Kasumi-1 (cell line): ENCODE measurements at regions not wholly inside any gene's neighbourhood (a gene's known extent, or its start where the extent isn't known, plus 50 kb on each side); places are given as distances from the start of the nearest gene placed in this dataset.

ENCODE experiments used
- DNase-seq, 2 experiments: peaks; one replicate each; lab custom pipeline; 2025; lab: John Stamatoyannopoulos, UW

DNA sequence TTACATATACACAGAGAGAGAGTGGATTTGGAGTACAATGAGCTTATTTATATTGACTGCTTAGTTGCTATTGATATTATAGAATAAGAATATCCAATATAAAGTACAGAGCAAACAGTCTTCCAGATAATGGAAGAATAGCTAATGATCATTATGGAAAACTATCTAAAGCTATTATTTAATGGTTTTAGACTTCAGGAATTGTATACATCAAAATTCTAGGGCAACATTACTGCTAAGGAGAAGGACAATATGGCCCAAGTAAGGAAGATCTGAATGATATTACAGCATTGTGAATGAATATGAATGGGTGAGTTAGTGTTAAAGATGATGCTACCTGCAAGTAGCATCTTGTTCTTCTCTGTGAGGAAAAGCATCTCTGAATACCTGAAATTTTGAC lies 604.2 kb upstream of the PCDH20 start:
- DNase-seq: no peak

DNA sequence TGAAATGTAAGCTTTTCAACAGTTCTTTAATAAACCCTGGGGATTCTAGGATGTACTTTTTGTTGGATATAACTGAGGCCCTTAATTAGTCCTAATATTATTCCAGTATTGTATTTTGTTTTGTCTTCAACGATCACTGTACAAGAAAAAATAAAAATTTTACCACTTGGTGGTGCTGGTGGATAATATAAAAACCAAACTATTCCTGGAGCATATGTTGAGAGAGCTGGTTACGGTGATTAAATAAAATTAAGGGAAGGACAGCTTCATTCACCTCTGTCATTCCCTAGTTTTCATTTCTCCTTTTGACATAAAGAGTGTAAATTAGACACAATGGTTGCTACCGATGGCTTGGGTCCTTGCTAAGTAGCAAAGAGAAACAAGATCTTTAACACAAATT lies 598.6 kb upstream of the PCDH20 start:
- DNase-seq: peak; percentile 63 to 79

DNA sequence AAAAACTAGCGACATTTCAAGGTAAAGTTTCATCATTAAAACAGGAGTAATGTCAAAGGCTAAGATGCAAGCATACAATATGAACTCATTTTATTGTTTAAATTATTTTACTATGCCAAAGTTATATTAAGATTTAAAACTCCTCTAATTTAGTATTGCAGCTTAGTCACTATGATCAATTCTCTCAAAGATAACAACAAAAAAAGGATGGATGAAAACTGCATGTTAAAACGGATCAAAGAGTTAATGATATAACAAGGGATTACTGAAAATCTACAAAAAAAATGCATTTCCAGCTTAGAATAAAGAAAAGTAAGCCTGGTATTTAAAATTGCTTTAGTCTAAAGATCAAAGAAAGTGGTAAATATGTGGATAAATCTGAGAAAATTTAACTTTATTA lies 587.8 kb upstream of the PCDH20 start:
- no peak for DNase-seq

DNA sequence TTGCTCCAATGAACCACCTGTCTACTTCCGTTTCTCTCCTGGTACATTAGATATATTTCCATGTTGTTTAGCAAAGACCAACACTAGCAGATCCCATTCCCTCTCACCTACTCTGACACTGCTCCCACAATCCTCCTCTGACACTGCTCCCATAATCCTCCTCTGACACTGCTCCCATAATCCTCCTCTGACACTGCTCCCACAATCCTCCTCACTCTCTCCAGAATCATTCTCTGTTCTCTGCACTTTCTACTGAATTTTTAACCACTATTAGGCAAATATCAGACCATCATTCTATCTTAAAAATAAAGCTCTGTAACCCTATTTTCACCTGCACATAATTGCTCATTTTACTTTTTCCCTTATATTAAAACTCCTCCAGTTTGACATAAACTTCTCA lies 578.5 kb upstream of the PCDH20 start:
- no peak for DNase-seq

DNA sequence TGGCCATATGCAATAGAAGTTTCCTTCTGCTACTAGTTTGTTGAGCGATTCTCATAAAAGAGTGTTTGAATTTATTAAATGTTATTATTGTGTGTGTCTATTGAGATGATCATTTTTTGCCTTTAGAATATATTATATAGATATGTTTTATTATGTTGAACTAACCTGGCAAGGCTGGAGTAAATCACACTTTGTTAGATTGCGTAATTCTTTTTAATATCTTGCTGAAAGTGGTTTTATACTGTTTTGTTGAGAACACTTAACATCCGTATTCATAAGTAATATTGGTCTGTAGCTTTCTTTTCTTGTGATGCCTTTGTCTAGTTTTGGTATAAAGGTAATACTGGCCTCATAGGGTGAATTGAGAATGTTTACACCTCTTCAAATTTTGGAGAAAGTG lies 574.3 kb upstream of the PCDH20 start:
- no peak for DNase-seq

DNA sequence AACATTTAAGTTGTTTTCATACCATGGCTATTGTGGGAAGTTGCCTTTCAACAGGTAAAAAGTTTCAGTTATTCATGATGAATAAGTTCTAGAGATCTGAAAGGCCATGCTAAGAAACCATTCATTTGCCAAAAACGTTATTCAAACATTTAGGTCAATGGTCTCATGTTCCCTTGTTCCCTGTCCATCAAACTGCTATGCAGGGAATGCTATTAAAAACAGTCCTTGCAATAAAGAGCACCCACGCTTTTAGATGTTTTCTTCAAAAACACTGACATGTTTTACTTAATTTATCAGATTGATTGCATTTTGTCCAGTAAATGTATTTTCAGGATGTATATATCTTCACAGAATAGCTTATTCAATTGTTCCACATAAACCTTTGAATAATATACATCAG lies 573.2 kb upstream of the PCDH20 start:
- no peak for DNase-seq

DNA sequence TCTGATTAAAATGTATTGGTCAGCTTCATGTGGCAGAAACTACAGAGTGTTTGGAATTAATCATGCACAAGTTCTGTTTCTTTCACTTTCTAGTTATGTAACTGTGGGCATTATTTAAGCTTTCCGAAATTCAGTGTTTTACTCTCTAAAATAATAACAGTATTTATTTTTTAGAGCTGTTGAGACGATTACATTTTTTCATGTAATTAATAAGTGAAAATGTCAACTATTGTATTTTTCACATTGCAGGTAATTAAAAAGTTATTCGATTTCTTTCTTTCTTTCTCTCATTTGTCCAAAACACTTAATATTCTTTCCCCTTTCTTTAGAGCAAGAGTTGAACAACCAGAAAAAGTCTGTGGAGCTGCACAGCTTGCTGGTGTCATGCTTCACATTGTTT lies 559.4 kb upstream of the PCDH20 start:
- no peak for DNase-seq

DNA sequence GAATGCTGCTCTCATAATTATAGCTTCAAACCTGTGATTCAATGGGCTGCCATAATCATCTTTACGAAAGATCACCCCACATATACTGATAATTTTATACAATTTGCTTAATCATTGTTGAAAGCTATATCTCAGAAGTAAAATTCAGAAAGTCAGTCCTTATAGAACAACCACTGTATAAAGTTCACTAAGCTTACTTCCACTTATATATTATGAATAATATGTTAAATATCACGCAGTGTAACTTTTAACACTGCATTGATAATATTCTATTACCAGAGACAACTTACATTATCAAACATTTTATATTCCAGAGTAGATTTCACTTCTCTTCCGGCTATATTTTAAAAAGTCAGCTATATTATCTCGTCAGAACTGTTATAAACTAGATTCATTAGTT lies 550.1 kb upstream of the PCDH20 start:
- DNase-seq: no peak

DNA sequence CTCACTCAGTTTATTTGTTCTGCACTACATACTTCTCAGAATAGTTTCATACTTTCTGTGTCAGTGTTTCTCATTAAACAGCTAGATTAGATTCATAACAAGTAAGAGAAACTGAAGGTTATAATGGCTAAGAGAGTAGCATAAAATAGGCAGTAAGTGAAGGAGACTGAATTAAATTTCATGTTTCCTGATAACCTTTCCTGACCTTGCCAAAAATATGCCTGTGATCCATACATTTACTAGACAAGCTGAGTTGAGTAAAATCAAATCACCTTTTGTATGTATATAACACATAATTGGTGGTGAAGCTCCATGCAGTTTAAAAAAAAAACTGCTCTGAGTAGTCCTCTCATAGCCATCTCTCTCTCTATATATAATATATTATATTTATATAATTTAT lies 545.3 kb upstream of the PCDH20 start:
- DNase-seq: no peak

DNA sequence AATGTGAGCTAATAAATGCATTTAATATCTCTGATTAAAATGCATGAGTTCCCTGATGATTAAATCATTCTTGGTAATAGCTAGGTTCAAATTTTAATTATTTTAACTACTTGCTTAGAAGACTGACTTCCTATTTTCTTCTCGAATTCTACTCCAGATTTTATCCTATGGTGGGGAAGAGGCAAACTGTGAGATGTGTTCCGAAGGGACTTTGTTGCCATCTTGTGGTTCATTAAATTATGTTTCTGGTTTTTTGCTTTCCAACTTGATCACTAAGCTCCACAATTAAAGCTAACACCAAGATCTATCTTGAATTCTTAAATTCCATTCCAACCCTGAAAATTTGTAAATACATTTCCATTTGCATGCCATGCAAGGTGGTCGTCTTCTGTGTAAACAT lies 538.4 kb upstream of the PCDH20 start:
- DNase-seq: peak; percentile 71 to 83

DNA sequence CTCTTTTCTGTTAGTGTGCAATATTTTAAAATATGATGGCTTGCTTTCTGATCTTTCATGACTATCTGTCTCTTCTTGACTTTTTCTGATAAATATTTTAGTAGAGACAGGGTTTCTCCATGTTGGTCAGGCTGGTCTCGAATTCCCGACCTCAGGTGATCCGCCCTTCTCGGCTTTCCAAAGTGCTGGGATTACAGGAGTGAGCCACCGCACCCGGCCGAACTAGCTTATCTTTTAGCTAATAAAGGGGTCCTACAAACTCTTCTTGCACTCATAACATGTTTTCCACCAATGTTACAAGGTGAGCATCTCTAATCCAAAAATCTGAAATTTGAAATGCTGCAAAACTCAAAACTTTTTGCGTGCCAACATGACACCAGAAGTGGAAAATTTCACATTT lies 535.2 kb upstream of the PCDH20 start:
- DNase-seq: no peak

DNA sequence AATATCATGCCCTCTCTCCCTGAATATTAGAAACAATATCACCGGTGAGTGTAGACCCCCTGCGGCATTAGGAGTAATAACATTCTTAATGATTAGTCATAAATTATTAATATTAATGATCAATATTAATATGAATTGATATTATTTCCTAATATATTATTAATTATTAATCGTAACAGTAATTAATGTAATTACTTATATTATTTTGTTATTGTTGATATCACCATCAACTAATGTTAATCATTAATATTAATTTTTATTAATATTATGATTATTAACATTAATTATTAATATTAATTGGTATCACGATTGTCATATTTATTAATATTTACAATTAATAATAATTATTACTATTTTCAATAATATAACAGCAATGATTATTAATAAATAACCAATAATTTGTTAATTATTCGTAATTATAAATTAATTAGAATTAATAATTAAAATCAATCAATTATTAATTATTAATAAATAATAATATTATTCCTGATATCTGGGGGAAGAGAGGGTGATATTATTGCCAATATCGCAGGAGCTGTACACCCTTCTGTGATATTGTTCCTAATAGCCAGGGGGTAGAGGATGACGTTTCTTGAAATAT lies 528.8 kb upstream of the PCDH20 start:
- DNase-seq: no peak

DNA sequence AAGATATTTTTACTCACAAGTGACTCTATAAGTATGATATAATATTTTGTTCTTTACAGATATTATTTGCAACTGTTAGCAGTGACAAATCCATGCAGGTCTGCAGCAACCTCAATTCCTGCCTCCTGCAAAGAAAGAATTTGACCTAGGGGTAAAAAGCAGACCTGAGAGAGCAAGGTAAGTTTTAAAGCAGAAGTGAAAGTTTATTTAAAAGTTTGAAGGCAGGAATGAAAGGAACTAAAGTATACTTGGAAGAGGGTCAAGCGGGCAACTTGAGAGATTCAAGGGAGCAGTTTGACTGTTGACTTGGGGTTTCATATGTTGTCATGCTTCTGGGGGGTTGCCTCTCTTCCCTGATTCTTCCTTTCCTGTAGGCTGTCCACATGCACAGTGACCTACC lies 520.1 kb upstream of the PCDH20 start:
- no peak for DNase-seq

DNA sequence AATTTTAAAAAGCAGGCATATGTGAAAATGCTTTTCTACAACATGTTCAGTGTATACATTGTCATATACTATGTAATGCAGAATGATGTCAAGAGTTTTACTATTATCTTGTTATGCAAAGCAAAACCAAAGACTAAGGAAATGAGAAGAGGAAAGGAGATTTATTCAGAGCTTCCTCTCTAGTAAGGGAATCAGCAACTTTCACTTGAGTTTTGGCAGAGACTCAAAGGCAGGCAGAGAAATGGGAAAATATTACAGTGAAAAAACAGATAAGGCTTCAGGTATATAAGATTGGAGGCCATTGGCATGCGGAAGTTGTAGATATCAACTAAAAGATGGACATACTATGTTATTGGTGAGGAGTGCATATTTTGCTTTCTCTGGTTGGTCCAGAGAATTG lies 512.0 kb upstream of the PCDH20 start:
- DNase-seq: no peak

DNA sequence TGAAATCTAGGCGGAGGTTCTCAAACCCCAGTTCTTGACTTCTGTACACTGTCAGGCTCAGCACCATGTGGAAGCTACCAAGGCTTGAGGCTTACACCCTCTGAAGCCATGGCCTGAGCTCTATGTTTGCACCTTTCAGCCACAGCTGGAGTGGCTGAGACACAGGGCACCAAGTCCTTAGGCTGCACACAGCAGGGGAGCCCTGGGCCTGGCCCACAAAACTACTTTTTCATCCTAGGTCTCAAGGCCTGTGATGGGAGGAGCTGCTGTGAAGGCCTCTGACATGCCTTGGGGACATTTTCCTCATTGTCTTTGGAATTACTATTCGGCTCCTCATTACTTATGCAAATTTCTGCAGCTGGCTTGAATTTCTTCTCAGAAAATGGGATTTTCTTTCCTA lies 503.2 kb upstream of the PCDH20 start:
- DNase-seq: no peak

DNA sequence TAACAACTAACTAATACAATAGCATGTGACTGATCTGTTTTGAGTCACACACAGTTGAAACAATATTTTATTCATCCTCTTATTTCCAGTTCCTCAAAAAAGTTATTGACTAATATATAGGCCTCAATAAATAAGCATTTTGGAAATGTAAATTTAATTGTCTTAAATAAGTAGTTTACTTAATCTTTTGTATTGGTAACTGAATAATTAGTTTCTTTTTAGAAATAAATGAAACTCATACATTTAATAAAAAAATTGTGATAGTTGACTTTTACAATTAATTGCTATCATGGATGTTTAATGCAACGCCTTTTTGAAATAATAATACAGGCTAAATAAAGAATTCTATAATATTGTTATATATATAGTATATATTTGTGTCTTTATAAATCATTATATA lies 500.8 kb upstream of the PCDH20 start:
- DNase-seq: no peak

DNA sequence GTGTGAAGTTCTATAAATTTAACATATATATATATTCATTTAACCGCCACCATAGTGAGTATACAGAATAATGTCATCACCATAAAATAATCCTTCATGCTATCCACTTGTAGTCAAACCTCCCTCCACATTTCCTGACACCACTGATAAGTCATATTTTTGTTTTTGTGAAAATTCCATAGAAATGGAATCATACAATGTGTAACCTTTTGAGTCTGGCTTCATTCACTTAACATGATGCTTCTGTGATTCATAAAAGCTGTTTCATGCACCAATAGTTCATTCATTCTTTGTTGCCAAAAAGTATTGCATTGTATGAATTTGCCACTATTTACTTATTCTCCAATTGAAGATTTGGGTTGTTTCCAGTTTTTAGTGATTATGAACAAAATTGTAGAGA lies 497.5 kb upstream of the PCDH20 start:
- DNase-seq: no peak

DNA sequence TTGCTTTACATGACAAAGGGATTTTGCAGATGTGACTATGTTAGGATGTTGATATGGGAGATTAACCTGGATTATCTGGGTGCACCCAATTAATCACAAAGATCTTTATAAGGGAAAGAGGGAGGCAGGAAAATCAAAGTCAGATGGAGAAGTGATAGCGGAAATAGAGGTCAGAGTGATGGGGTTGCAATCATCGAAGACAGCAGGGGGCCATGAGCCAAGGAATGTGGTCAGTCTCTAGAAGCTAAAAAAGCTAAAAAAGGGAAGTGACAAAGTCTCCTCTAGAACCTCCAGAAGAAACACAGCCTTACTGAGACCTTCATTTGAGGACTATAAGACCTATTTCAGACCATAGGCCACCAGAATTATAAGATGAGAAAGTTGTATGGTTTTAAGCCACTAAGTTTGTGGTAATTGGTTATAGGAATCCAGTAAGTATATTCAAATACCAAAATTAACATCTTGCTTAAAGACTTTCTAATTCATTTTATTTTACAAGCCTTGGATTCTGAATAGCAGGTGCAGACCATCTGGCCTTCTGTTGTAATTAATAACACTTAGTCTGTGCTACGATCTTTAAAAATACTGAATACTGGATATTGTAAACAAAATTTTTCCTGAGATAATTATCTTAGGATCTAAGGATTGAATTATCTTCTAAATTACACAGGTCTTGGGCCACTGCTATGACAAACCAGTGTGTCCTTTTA lies 493.4 kb upstream of the PCDH20 start:
- DNase-seq: peak; percentile 15 to 40

DNA sequence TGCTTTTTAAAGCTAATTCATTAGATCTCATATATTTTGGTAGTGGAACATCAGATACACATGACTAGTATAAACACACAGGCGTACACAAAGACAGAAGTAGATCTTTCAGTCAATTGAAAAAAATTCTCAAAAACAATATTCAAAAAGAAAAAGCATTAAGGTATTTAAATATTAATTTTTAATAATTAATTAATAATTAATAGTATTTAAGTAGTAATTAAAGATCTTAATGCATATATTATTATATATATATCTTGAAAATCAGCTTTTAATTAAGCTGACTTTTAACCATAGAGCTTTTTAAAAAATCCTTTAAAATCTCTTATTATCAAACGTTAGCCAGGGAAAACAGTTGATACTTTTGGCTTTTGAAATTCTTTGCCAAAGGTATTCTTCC lies 489.4 kb upstream of the PCDH20 start:
- no peak for DNase-seq

DNA sequence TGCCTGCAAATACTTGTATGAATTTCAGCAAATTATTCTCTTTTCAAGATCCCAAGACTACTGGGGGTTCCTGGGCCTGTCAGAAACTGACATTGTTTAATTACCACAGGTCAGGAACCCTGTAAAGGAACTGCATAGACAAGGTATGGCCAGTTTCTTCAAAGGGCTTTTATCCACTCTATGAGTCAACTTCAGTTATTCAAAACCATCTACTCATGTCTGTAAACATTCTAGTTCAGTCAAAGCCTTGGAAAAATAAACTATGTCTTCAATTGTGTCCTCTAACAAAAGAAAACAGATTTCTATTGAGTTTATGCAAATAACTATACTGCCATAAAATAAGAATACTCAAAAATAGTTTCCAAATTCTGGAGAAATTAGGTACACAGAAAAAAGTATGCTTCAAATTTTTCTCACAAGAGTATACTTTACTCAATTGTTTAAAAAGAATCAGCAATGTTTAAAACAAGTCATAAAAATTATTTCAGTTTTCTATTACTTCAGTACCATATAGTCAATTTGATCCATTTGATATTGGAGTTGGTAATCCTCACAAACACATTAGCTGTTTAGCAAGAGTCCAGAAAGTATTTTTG lies 486.4 kb upstream of the PCDH20 start:
- no peak for DNase-seq

DNA sequence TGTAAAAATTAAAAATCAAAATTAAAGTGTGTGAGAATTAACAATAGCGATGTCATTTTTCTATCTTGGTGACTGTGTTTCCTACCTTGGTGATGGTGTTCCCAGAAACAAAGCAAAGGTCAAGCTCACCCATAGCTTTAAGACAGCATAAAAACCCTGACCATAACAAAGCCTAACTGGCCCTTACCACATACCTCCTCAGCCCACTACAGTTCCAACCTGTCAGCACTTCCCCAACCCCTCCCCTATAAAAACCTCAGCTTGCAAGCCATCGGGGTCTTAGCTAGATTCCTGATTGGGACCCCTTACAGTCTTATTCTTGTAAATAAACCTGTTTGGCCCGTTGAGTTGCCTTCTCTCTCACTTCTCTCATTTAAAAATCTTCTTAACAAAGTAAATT lies 484.4 kb upstream of the PCDH20 start:
- DNase-seq: no peak

DNA sequence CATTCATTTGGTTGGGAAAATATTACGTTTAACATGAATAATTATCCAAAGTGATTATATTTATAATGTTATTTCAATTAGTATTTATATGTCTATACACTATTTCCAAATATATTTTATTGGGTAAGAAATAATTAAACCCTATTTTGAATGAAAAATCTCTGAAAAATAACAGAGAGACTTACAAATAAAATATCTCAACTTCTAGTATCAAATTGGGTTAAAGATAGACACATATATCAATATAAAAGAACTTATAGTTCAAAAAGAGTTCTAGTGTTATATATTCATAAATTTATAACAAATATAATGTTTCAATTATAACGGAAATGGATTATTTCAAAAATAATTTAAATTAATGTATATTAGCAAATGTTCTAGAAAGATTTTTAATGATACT lies 482.6 kb upstream of the PCDH20 start:
- no peak for DNase-seq

DNA sequence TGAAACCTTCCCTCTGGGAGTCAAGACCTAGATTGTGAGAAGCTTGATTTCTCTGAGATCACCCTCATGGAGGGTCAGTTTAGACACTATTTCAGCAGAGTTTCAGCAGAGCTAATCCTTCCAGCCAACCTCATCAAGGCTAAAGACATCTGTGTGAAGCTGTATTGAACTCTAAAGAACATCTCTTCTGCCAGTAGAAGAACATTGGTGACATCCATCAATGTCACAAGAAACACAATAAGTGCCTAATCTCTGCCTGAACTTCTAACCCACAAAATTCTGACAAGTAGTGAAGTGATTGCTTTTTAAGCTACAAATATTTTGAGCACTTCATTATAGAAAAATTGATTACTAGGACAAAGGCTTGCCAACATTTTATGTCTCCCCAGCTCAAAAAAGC lies 475.8 kb upstream of the PCDH20 start:
- DNase-seq: no peak

DNA sequence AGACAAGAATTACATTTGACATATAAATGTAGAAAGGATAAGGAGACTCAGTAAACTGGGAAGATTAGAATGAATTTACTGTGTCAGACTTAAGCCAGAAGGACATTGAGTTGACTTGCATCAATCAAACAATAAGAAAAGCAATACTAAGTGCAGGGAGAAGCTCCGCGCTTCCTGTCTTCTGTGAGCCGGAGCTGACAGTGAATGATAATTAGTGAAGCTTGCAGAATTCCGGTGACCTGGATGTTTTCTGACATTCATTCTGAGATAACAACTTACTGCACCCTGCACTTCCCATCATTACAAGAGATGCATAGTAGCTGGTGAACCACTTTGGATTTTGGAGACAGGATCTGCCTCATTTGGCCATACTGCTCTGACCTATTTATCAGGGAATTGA lies 469.2 kb upstream of the PCDH20 start:
- no peak for DNase-seq
